ENCODE measurements at regions not wholly inside any gene's neighbourhood (a gene's known extent, or its start where the extent isn't known, plus 50 kb on each side); places are given as distances from the start of the nearest gene placed in this dataset.

DNA sequence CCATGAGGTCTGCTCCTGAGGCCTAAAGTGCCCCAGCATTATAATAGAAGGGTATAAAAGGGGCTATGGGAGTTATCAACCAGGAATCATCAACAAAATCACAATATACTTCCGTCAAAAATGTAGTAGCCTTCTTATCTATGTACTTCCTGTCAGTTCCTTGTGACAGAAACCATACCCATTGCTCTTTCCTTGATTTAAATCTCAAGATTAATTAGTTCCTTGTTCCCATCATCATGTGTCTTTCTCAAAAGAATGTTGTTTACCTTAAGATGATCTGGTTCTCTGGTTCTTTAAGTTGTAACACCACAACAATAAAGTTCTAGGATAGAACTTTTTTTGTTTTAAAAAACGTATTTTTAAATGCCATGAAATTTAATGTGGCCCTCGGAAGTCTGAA lies 833.3 kb downstream of the LTN1 start:
- no peaks in the 10 kb centered on the region for H3K4me1 ChIP-seq
- no peaks in the 10 kb centered on the region for H3K36me3 ChIP-seq
- 30 to 53% methylated on average over 2 to 3 of the region's 3 CpGs for WGBS, 2 donors (ENCODE audit: low coverage in 1 of 2)
- TF ChIP-seq CTCF (IDR thresholded peaks at IDR 0.05) (no peak), POLR2A (IDR thresholded peaks at IDR 0.05) (no peak), EP300 (IDR thresholded peaks at IDR 0.05) (no peak), POLR2AphosphoS5 (IDR thresholded peaks at IDR 0.05) (no peak)
- no peak overlapping the region for H3K4me3 ChIP-seq
- H3K27me3 ChIP-seq = no peaks in the 10 kb centered on the region
- no peak for ATAC-seq
- H3K9me3 ChIP-seq = no peaks in the 10 kb centered on the region
- no peak overlapping the region for H3K27ac ChIP-seq

- H3K4me3 ChIP-seq = no peak overlapping the region
- no peaks in the 10 kb centered on the region for H3K9me3 ChIP-seq
- no peak overlapping the region for H3K27ac ChIP-seq
- H3K27me3 ChIP-seq = no peaks in the 10 kb centered on the region
- no peak for ATAC-seq
- H3K36me3 ChIP-seq = no peaks in the 10 kb centered on the region
- TF ChIP-seq POLR2A (IDR thresholded peaks at IDR 0.05) (no peak), POLR2AphosphoS5 (IDR thresholded peaks at IDR 0.05) (no peak), CTCF (IDR thresholded peaks at IDR 0.05) (no peak), EP300 (IDR thresholded peaks at IDR 0.05) (no peak)
- H3K4me1 ChIP-seq = no peaks in the 10 kb centered on the region
- WGBS, 2 donors (ENCODE audit: low coverage in 1 of 2) = 86 to 94% methylated on average over 6 of the region's 6 CpGs
These were observed 836.1 kb downstream of the LTN1 start for GRCh38 chr21:28156590-28156989.

- Histone ChIP-seq H3K4me3 (no peak overlapping the region), H3K9me3 (no peaks in the 10 kb centered on the region), H3K36me3 (no peaks in the 10 kb centered on the region), H3K4me1 (peaks cover 0 to under 1% (median 0%) of the 10 kb centered on the region in 3 donors), H3K27me3 (no peaks in the 10 kb centered on the region), H3K27ac (no peak overlapping the region)
- 57 to 78% methylated on average over 2 to 4 of the region's 4 CpGs for WGBS, 2 donors (ENCODE audit: low coverage in 1 of 2)
- no peak for ATAC-seq
- TF ChIP-seq CTCF (IDR thresholded peaks at IDR 0.05) (no peak), EP300 (IDR thresholded peaks at IDR 0.05) (no peak), POLR2AphosphoS5 (IDR thresholded peaks at IDR 0.05) (no peak), POLR2A (IDR thresholded peaks at IDR 0.05) (no peak)
These were observed 838.6 kb downstream of the LTN1 start for GRCh38 chr21:28154121-28154520.

GRCh38 chr21:28152732-28153131 lies 839.9 kb downstream of the LTN1 start:
- Histone ChIP-seq H3K4me1 (peaks cover 0 to 10% (median 0%) of the 10 kb centered on the region in 3 donors), H3K9me3 (no peaks in the 10 kb centered on the region), H3K27me3 (no peaks in the 10 kb centered on the region), H3K27ac (no peak overlapping the region), H3K36me3 (no peaks in the 10 kb centered on the region), H3K4me3 (no peak overlapping the region)
- no peak for ATAC-seq
- no peak for TF ChIP-seq CTCF (IDR thresholded peaks at IDR 0.05)
- no peak for TF ChIP-seq POLR2A (IDR thresholded peaks at IDR 0.05)
- TF ChIP-seq POLR2AphosphoS5 (IDR thresholded peaks at IDR 0.05) = no peak
- TF ChIP-seq EP300 (IDR thresholded peaks at IDR 0.05) = no peak
- 60 to 71% methylated on average over 1 of the region's 1 CpG for WGBS, 2 donors (ENCODE audit: low coverage in 1 of 2)

GRCh38 chr21:28151758-28152157 lies 840.9 kb downstream of the LTN1 start:
- Histone ChIP-seq H3K4me3 (no peak overlapping the region), H3K27me3 (no peaks in the 10 kb centered on the region), H3K27ac (no peak overlapping the region), H3K36me3 (no peaks in the 10 kb centered on the region), H3K4me1 (peaks cover 0 to 15% (median 0%) of the 10 kb centered on the region in 3 donors), H3K9me3 (no peaks in the 10 kb centered on the region)
- TF ChIP-seq CTCF (IDR thresholded peaks at IDR 0.05) (no peak), EP300 (IDR thresholded peaks at IDR 0.05) (no peak), POLR2AphosphoS5 (IDR thresholded peaks at IDR 0.05) (no peak), POLR2A (IDR thresholded peaks at IDR 0.05) (no peak)
- no peak for ATAC-seq
- WGBS, 2 donors (ENCODE audit: low coverage in 1 of 2) = 80 to 93% methylated on average over 2 of the region's 2 CpGs
